HG03196 (cell line): ENCODE measurements at regions not wholly inside any gene's neighbourhood (a gene's known extent, or its start where the extent isn't known, plus 50 kb on each side); places are given as distances from the start of the nearest gene placed in this dataset.

Source experiments
- ATAC-seq: cut with Tn5 transposase; IDR thresholded peaks from one replicate; pipeline ENCODE4 v1.9.1; 2021; ENCODE audit not compliant: unreplicated experiment

DNA sequence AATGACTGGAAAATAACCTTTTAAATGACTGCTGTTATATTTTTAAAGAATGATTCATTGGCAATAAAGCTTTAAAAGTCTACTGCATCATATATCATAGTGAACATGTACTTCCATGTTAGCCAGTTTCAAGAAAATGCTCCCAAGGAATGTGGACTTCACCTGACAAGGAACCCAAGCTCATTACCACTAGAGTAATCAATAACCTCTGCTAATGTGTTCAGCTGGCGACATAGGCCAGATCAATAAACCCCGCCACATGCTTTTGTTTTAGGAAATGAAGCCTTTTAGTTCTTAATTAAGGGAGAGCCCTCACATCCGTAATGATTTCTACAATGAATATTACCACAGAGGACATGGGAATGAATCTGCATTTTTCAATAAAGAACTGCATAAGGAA, 1219.9 kb upstream of the CNTN5 start:
- ATAC-seq, result no peak

DNA sequence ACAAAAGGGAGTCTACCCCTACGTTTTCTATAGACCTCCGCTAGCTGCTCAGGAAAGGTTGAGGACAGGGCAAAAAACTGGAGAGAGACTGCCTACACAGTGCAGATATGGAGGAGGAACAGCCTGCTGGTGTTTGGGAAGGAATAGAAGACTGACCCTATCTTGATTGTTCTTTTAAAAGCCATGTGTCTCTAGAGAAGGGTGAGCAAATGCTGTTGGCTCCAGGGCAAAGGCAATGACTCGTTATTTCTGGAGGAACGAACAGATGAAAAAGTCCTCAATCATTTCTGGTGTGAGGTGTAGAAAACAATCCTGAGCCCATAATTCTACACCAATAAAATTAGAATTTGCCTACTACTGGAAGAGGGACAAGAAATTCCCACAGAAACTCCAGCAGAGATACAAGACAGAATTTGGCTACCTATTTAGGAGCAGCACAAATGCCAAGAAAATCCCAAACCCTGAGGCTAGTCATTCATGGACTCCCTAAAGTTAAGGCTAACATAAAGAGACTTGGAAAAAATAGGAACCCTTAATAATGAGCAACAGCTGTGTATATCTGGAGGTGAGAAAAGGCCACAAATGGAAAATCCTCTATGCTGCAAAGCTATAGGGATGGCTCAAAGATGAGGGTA, 1206.3 kb upstream of the CNTN5 start:
- no peak for ATAC-seq

DNA sequence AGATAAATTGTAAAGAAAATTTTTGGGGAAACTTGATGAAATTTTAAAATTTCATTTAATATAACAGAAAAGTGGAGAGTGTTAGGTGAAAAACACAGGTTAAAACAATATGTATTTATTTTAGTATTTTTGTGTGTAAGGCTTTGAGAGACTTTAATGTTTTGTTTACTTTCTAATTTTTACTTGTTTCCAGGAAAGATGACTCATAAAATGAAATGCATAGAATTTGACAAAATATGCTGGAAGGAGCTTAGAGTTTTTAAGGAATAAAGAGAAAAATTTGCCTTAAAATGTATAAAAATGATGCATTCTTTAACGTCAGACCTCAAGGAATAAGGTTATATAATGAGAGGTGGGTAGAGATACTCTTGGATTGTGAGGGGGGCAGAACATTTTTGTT, 1205.1 kb upstream of the CNTN5 start:
- no peak for ATAC-seq

DNA sequence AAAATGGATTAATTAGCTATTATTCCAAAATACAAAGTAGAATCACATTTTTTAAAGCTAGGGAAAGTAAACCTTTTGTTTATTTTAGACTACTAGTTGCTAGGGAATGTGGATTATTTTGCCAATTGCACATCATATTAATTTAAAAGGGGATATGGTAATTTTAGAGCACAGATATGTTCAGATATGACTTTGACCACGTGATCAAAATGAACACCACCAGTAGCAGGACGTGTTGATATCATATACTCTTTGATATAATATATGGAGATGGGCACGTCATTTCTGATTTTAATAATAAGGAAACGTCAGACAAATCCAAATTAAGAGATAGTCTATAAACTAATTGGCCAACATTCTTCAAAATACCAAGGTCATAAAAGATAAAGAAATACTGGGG, 1188.3 kb upstream of the CNTN5 start:
- no peak for ATAC-seq

DNA sequence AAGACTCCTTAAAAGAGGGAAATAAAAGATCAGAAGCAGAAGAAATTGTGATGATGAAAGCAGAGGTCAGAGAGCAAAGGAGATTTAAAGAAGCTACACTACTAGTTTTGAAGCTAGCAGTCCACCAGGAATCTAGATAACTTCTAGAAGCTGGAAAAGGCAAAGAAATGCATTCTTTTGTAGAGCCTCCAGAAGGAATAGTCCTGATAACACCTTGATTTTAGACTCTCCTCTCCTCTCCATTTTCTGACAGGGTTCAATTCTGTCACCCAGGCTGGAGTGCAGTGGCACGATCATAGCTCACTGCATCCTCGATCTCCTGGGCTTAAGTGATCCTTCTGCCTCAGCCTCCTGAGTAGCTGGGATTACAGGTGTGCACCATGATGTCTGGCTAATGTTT, 1187.3 kb upstream of the CNTN5 start:
- no peak for ATAC-seq

DNA sequence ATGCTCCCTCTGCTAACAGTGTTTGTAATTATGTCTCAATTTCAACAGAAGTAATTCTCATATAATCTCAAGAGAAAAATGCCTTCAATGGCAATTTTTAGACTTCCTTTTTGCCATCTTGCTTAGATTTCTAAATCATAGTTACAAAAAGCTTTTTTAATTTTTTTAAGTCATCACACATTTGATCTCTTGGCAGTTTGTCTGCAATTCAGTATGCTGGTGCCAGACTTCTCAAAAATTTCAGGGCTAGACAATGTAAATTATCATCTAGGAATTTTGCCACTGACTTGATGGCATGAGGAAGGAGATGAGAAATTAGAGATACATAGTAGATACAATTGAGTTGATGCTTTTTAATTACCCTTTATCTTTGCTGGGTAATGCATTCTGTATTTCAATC, 1176.7 kb upstream of the CNTN5 start:
- ATAC-seq, result no peak

DNA sequence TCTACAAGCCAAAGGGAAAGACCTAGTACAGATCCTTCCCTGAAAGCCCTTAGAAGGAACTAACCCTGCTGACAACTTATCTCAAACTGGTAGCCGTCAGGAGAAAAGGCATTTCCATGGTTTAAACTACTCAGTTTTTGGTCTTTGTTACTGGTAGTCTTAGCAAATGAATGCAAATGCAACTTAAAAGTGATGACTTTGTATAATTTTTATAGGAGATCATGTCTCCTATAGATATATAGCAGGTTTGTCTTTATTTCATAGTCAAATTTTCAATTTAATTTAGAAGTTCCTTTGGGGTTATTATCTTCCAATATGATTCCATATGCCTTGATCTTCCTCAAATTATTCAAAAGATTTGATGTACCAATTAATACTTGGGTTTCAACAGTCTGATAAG, 1173.0 kb upstream of the CNTN5 start:
- no peak for ATAC-seq

DNA sequence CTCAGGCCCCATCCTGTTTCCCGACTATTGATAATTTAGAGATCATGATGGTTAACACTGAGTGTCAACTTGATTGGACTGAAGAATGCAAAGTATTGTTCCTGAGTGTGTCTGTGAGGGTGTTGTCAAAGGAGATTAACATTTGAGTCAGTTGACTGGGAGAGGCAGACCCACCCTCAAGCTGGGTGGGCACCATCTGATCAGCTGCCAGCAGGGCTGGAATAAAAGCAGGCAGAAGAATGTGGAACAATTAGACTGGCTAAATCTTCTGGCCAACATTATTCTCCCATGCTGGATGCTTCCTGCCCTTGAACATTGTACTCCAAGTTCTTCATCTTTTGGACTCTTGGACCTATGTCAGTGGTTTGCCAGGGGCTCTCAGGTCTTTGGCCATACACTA, 1170.0 kb upstream of the CNTN5 start:
- no peak for ATAC-seq

DNA sequence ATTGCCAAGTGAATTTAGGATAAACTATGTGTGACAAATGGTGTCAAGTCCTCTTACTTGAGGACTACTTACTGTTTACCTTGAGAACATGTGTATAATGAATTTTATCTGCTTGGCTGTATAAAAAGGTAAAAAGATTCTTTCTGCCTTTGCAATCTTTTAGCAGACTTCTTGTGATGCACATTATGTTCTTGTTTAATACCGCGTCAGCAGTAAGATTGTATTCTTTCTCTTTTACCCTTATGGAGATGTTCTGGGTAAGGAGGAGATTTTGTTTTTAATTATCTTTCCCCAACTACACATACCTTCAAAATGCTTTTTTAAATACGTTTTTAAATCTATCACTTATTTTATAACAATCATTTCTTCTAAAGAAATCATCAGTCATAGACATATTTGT, 1166.4 kb upstream of the CNTN5 start:
- no peak for ATAC-seq

DNA sequence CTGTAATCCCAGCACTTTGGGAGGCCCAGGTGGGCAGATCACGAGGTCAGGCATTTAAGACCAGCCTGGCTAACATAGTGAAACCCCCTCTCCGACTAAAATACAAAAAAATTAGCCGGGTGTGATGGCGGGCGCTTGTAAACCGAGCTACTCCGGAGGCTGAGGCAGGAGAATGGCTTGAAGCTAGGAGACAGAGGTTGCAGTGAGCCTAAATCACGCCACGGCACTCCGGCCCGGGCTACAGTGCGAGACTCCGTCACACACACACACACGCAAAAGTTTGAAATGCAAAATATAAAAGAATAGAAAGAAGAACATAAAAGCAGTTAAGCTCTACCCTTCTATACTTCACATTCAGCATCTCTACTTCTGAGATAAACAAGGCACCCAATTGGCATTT, 1165.9 kb upstream of the CNTN5 start:
- no peak for ATAC-seq

DNA sequence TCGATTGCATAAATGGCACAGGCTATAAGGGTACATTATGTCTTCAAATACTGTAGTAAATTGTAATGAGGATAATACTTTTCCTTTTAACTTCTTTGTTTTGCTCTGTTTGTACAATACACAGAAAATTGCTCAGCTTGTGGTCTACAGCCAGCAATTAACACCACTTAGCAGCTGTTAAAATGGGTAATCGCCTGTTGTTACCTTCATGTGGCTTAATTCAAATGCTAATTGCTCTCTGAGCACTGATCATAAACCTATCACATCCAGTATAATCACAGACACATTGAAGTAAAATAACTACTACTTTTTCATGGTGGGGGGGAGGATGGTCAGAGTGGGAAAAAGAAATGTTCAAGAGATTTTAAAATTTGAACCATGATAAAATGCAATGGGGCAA, 1164.1 kb upstream of the CNTN5 start:
- ATAC-seq, result no peak

DNA sequence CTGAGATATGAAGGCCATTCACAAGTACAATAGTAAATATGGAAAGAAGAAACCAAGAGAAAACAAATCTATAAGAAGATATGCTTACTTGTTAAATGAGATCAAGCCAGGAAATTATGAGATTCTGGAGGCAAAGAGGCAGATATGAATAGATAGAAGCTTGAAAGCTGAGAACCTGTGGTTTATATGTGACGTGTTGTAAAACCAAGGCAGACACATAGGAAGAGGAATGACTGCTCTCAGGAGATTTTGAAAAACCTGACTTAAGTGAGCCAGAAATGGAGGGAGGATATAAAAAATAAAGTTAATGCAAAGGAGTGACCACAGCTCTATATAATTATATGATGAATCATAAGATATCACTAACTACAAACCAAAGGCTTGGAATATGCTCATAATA, 1160.5 kb upstream of the CNTN5 start:
- ATAC-seq, result no peak

DNA sequence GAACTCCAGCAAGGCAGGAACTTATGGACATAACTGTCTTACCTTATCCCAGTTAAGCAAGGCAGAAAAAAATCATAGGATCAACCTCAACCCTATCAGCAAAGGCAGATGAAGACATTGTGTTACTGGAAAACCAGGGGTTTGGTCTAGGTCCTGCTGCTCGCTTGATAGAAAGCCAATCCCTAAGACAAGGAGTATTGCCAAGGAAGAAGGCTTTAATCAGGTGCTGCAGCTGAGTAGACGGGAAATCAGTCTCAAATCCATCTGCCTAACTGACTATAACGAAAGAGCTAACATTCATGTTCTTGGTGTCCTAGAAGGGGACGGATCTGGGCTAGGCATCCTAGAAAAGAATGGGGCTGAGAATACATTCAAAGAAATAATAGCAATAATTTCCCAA, 1158.7 kb upstream of the CNTN5 start:
- no peak for ATAC-seq

DNA sequence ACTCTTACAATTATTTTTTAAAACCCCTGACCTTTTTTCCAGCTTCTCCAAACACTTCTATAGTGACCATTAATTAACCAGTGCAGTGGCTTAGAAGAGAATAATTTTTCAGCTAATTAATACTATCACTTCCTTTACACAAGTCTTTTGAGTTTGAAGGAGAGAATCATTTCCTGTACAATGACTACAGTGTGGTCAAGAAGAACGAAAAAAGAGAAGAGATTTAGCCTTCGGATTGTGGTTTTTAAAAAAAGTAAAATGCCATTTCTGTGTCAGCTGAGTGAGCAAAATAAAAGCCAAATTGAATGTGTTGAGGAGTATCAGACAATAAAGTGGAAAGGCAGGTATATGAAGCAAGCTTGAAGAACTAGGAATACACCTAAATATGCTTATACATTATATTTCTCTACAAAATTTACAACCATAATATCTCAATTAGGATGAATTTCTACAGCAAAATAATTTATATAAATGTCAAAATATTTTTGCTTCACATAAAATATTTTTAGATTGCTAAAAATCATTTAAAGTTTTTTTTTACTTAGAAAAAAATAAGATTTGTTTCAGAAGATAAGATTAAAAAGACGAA, 1155.2 kb upstream of the CNTN5 start:
- no peak for ATAC-seq

DNA sequence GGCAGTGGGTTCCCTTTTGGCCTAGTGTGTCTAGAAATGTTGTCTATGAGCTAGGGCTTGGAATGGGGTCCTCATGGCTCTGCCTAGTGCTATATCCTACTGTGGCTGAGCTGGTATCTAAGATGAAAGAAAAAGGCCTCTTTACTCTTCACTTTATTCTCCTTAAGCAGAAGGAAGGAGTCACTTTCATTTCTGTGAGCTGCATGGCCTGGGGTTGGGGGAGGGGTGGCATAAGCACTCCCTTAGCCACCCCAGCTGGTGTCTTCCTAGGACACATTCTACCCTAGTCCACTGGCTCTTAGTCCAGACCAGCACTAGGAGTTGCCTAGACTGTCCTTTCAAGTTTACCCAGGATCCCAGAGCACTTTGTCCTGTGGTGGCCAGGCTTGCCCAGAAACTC, 1148.9 kb upstream of the CNTN5 start:
- no peak for ATAC-seq

DNA sequence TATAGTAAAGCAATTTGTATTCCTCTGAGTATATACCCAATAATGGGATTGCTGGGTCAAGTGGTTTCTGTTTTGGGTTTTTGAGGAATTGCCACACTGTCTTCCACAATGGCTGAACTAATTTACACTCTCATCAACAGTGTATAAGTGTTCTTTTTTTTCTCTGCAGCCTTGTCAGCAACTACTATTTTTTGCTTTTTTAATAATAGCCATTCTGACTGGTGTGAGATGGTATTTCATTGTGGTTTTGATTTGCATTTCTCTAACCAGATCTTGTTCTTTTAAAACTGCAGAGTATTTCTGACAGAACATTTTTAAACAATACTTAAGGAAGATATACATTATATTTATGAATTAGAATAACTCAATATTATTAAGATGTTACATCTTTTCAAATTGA, 1140.5 kb upstream of the CNTN5 start:
- no peak for ATAC-seq

DNA sequence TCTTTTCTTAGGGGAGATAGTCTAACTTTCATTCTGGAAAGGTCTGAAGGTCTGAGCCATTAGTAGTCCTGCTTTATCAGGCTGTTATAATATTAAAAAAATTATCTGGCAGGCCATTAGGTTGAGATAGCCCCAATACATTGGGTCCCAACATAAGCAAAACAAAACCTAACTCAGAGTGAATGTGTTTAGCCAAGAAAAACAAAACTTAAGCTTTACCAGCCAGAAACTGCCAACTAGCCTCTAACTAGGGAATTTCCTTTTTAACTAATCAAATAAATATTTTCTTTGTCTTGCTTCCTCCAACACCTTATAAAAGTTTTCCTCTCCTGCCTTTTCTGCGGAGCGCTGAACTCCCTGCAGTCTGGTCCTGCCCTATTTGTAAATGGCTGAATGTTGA, 1137.7 kb upstream of the CNTN5 start:
- ATAC-seq, result no peak

DNA sequence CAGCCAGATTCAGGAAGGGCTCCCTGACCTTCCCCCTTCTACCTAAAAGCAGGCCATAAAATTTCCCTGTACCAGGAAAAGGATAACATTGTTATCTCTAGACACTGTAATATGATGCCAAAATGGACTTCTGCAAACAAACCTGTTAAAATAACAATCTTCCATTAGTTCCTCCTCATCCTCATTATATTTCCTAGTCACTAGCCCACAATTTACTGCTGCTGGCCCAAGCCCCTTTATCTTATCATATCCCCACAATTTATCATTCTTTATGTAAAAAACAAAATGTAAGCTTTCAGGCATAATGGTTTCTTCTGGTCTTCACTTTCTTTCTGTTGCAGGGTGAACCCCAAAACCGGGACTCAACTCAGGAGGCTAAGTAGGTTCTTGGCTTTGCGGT, 1132.1 kb upstream of the CNTN5 start:
- no peak for ATAC-seq

DNA sequence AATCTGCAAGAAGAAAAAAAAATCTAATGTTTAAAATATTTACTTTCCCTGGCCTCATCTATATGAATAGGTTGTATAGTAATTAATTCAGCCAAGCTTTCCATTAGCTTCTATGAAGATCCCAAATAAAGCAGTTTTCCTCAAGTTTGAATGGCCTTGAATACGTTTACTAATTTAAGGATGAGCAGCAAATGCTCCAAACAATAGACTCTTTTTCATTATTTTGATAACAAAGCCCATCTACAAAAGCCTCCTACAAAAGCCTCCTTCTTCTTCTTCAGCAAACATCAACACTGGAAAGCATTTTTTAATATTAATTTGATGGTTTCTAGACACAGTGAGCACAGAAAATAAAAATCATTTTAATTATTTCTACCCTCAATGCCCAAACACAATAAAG, 1130.3 kb upstream of the CNTN5 start:
- no peak for ATAC-seq

DNA sequence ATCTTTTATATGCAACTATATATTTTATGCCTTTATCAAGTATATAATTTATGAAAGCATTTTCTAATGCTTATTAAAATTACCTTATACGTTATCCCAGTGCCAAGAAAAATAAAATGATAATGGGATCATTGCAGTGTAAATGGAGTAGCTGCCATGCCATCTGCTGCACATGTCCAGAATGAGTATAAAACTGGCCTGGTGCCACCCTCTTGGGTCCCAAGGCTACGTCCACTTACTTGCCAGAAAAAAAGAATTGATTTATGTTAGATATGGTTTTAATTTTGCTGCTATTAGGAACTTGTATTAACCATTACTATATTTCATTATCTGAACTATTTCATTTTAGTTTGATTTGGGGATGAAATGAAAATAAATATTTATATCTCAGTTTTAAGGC, 1127.1 kb upstream of the CNTN5 start:
- ATAC-seq, result no peak

DNA sequence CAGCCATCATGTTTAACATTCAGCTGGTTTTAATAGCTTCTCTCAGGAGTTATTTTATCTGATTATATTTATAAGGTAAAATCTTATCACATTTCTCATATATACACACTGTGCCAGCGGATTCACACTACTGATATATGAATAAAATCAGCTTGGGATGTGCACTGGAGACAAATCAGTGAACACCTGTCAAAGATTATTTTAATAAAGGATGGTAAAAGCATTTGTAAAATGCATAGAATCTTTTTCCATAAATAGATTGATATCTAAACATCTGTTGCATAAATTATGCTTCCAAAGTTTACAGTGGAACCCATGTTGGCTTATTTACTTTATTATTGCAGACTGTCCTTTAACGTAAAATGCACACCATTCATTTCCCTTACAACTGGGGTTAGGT, 1125.8 kb upstream of the CNTN5 start:
- ATAC-seq, result no peak

DNA sequence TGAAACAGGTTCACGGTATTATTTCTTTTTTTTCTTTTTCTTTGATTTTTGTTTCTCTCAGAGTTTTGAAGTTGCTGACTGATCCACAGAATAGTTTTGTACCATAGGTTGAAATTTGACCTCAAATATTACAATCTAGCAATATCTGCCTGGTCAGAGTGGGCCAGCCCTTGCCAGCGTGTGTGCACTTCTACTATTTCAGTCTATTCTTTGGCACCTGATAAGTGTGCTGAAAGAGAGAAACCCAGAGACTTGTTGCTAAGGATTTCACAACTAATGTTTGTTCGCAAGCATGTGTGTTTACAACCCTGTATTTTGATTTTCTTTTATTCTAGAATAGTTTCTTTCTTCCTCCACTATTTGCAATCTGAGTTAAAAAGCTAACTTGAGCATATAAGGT, 1125.2 kb upstream of the CNTN5 start:
- ATAC-seq, result no peak

DNA sequence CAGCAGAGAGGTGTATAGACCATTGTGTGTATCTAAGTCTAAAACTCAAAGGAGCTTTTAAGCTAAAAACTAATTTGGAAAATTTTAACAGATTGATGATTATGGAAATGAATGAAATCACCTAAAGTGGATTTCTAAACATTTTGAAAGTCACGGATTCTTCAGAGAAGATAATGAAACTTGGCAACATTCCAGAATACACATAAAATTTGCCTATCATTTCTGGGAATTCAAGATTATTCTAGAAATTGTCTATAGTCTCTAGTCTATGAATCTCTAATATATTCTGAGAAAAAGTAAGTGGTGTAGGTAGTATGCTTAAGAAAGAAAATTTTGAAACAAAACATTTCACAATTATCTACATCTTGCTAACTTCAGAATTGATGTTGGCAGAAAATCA, 1117.9 kb upstream of the CNTN5 start:
- ATAC-seq, result no peak
